Heart left ventricle (tissue), 13 donors: ENCODE measurements at regions not wholly inside any gene's neighbourhood (a gene's known extent, or its start where the extent isn't known, plus 50 kb on each side); places are given as distances from the start of the nearest gene placed in this dataset.

Source experiments
- CTCF ChIP-seq, 12 donors: fragments of 200-600 bp; sonication (generic) in 4 of 12; IDR thresholded peaks; one replicate each; pipeline versions ENCODE4 v1.5.0 to v1.8.0; 2018 to 2022; ENCODE audit warnings: antibody characterized with exemption in 12 of 12, mild to moderate bottlenecking in 5 of 12
- POLR2A ChIP-seq, 2 donors: fragments of 450-650 bp; IDR thresholded peaks; one replicate each; pipeline ENCODE4 v1.6.1; 2017; ENCODE audit warnings: antibody characterized with exemption in 2 of 2, mild to moderate bottlenecking in 2 of 2, moderate library complexity in 2 of 2
- donor health status: ischemic (EF 13 %, LVEDD 7.1; RV severe dilation, severe dysfunction).
- donor health status: DM: no; HTN: yes; CAD: no.
- donor health status: DM: no; HTN: no; CAD: no.
- donor health status: ischemic (EF 25% LVEDD 6.9; RV normal size, moderate dysfunction).
- donor health status: ischemic (EF 25% LVEDD 5.7; RV mildly dilated, moderate dysfunction).
- donor health status: ischemic (EF 35%, LVEDD 5.7; RV mildly dilated, moderate dysfunction).
- donor health status: nonischemic (EF 11% LVEDD 7.7; RV severe dilation, severe dysfunction).
- donor health status: DM: yes; HTN: yes; CAD: no.
- donor health status: PGD.
- donor health status: ischemic (EF 29% LVEDD 5.4; RV normal size, mild dysfunction).
- donor health status: nonischemic (EF 23%, LVEDD 6.1; RV moderate dilation, normal function).

- no peak for TF ChIP-seq POLR2A (IDR thresholded peaks at IDR 0.05)
- no peak for TF ChIP-seq CTCF (IDR thresholded peaks at IDR 0.05)
These were observed 910.2 kb upstream of the SLC10A2 start for GRCh38 chr13:103976371-103976770.
